IPS-18a (cell line): ENCODE measurements at regions not wholly inside any gene's neighbourhood (a gene's known extent, or its start where the extent isn't known, plus 50 kb on each side); places are given as distances from the start of the nearest gene placed in this dataset.
"Not testable (repeated sequence)": the region's sequence is repeated elsewhere in the genome, so short reads cannot be mapped to it uniquely, and the experiment has no call there.

Experiments
- H3K27ac ChIP-seq: one replicate; pipeline ENCODE4 v1.5.1; 2013; ENCODE audit warnings: low read length
- H3K27me3 ChIP-seq: one replicate; pipeline ENCODE4 v1.6.1; 2013; ENCODE audit warnings: mild to moderate bottlenecking, low read length; ENCODE audit not compliant: control insufficient read depth, insufficient read depth
- H3K36me3 ChIP-seq: one replicate; pipeline ENCODE4 v1.6.1; 2013; ENCODE audit warnings: low read depth, low read length; ENCODE audit not compliant: control insufficient read depth
- H3K4me1 ChIP-seq: one replicate; pipeline ENCODE4 v1.6.1; 2013; ENCODE audit warnings: low read depth, low read length; ENCODE audit not compliant: control insufficient read depth
- H3K4me3 ChIP-seq: one replicate; pipeline ENCODE4 v1.5.1; 2013; ENCODE audit warnings: low read length
- H3K9ac ChIP-seq: one replicate; pipeline ENCODE4 v1.6.1; 2013; ENCODE audit warnings: mild to moderate bottlenecking, low read length, moderate library complexity
- H3K9me3 ChIP-seq: one replicate; pipeline ENCODE4 v1.6.1; 2013; ENCODE audit warnings: low read depth, low read length; ENCODE audit not compliant: control insufficient read depth

GRCh38 chr2:208609166-208609804, 202.7 kb downstream of the PTH2R start:
- H3K36me3 ChIP-seq, result no peaks in the 10 kb centered on the region
- peaks cover 4% of the 10 kb centered on the region for H3K9me3 ChIP-seq
- H3K4me3 ChIP-seq, result no peak overlapping the region
- H3K9ac ChIP-seq, result no peak overlapping the region
- H3K27ac ChIP-seq, result no peak overlapping the region
- H3K4me1 ChIP-seq, result no peaks in the 10 kb centered on the region
- H3K27me3 ChIP-seq, result no peaks in the 10 kb centered on the region

- H3K36me3 ChIP-seq, H3K4me1 ChIP-seq, H3K9me3 ChIP-seq, H3K9ac ChIP-seq, H3K4me3 ChIP-seq, H3K27me3 ChIP-seq, H3K27ac ChIP-seq: not testable (repeated sequence)
Observed at GRCh38 chr2:208615675-208616074, 209.1 kb downstream of the PTH2R start.

GRCh38 chr2:208618220-208618619, 211.6 kb downstream of the PTH2R start:
- Histone ChIP-seq H3K9me3 (no peaks in the 10 kb centered on the region), H3K27ac (no peak overlapping the region), H3K4me1 (no peaks in the 10 kb centered on the region), H3K4me3 (no peak overlapping the region), H3K9ac (no peak overlapping the region), H3K27me3 (no peaks in the 10 kb centered on the region), H3K36me3 (no peaks in the 10 kb centered on the region)

GRCh38 chr2:208619993-208620392, 213.4 kb downstream of the PTH2R start:
- Histone ChIP-seq H3K9ac (no peak overlapping the region), H3K36me3 (no peaks in the 10 kb centered on the region), H3K27ac (no peak overlapping the region), H3K4me3 (no peak overlapping the region), H3K9me3 (no peaks in the 10 kb centered on the region), H3K4me1 (no peaks in the 10 kb centered on the region), H3K27me3 (no peaks in the 10 kb centered on the region)

- Histone ChIP-seq H3K4me1 (no peaks in the 10 kb centered on the region), H3K9me3 (no peaks in the 10 kb centered on the region), H3K27ac (no peak overlapping the region), H3K9ac (no peak overlapping the region), H3K36me3 (no peaks in the 10 kb centered on the region), H3K4me3 (no peak overlapping the region), H3K27me3 (no peaks in the 10 kb centered on the region)
Observed at GRCh38 chr2:208620487-208620978, 213.9 kb downstream of the PTH2R start.

- Histone ChIP-seq H3K27me3 (no peaks in the 10 kb centered on the region), H3K4me3 (no peak overlapping the region)
Observed at GRCh38 chr2:208627110-208627884, 220.7 kb downstream of the PTH2R start.

GRCh38 chr2:208627916-208628315, 221.3 kb downstream of the PTH2R start:
- H3K9ac ChIP-seq, result no peak overlapping the region
- no peaks in the 10 kb centered on the region for H3K27me3 ChIP-seq
- H3K4me3 ChIP-seq, result no peak overlapping the region
- H3K36me3 ChIP-seq, result no peaks in the 10 kb centered on the region
- H3K27ac ChIP-seq, result no peak overlapping the region
- no peaks in the 10 kb centered on the region for H3K9me3 ChIP-seq
- H3K4me1 ChIP-seq, result no peaks in the 10 kb centered on the region

More at GRCh38 chr2:208627110-208627884, 220.7 kb downstream of the PTH2R start:
- Histone ChIP-seq H3K4me1 (no peaks in the 10 kb centered on the region), H3K36me3 (no peaks in the 10 kb centered on the region), H3K9me3 (no peaks in the 10 kb centered on the region), H3K9ac (no peak overlapping the region), H3K27ac (no peak overlapping the region)

- Histone ChIP-seq H3K4me1 (no peaks in the 10 kb centered on the region), H3K9ac (no peak overlapping the region), H3K9me3 (no peaks in the 10 kb centered on the region), H3K36me3 (no peaks in the 10 kb centered on the region), H3K27ac (no peak overlapping the region), H3K27me3 (no peaks in the 10 kb centered on the region), H3K4me3 (no peak overlapping the region)
Observed at GRCh38 chr2:208638059-208638458, 231.5 kb downstream of the PTH2R start.

- no peaks in the 10 kb centered on the region for H3K4me1 ChIP-seq
Observed at GRCh38 chr2:208642125-208642779, 235.7 kb downstream of the PTH2R start.

GRCh38 chr2:208643145-208643544, 236.6 kb downstream of the PTH2R start:
- H3K9ac ChIP-seq, result no peak overlapping the region
- no peak overlapping the region for H3K4me3 ChIP-seq
- H3K27ac ChIP-seq, result no peak overlapping the region
- H3K9me3 ChIP-seq, result no peaks in the 10 kb centered on the region
- H3K27me3 ChIP-seq, result no peaks in the 10 kb centered on the region
- no peaks in the 10 kb centered on the region for H3K4me1 ChIP-seq
- no peaks in the 10 kb centered on the region for H3K36me3 ChIP-seq

More at GRCh38 chr2:208642125-208642779, 235.7 kb downstream of the PTH2R start:
- no peak overlapping the region for H3K9ac ChIP-seq
- no peak overlapping the region for H3K4me3 ChIP-seq
- H3K9me3 ChIP-seq, result no peaks in the 10 kb centered on the region
- H3K27ac ChIP-seq, result no peak overlapping the region
- no peaks in the 10 kb centered on the region for H3K36me3 ChIP-seq
- no peaks in the 10 kb centered on the region for H3K27me3 ChIP-seq

- H3K27me3 ChIP-seq, result no peaks in the 10 kb centered on the region
- H3K9me3 ChIP-seq, result no peaks in the 10 kb centered on the region
- H3K27ac ChIP-seq, result no peak overlapping the region
- H3K9ac ChIP-seq, result no peak overlapping the region
- no peaks in the 10 kb centered on the region for H3K36me3 ChIP-seq
- H3K4me3 ChIP-seq, result no peak overlapping the region
- no peaks in the 10 kb centered on the region for H3K4me1 ChIP-seq
Observed at GRCh38 chr2:208645226-208645625, 238.6 kb downstream of the PTH2R start.
